ENCODE measurements at regions not wholly inside any gene's neighbourhood (a gene's known extent, or its start where the extent isn't known, plus 50 kb on each side); places are given as distances from the start of the nearest gene placed in this dataset.

DNA sequence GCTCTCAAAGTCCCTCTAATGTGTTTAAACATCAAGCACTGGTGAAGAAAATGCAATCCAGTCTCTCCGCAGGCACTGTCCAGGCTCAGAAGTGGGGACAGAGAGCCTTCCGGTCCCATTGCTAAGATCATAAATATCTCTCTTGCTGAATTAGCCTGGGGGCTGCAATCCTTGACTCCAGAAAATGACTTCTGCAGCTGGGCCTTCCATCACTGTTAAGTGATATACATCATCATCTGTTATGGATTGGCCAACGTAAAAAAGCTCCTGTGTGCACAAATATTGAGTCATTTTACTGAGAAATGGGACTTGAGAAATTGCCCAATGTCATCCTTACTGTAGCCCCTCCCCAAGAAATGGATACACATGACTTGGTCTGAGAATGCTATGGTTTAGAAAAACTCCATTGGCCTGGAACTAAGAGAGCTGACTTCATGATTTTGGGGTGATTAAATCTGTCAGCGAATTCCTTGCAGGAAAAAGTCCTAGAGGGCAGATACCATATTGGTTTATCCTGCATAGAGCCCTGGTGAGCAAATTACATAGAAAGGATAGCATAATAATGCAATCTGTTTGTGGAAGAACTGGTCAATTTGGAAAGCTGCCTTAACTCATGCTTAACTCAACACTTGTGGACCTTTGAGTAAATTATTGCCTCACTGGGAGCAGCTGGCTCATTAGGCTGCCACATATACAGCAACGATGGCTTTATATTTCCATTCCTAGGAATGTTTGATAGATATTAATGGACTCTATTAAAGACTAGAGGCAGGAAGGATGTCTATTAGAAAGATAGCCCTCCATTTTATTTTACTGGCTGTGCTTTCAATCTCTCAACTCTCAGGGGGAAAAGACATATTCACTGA is 346.1 kb downstream of the GBA3 start:
- no peak overlapping the region for H3K27ac ChIP-seq
- ATAC-seq (no peak), DNase-seq (no peak)
- intact Hi-C loops (cut with DNase I) = no loop called here
- TF ChIP-seq, protein P1, sequence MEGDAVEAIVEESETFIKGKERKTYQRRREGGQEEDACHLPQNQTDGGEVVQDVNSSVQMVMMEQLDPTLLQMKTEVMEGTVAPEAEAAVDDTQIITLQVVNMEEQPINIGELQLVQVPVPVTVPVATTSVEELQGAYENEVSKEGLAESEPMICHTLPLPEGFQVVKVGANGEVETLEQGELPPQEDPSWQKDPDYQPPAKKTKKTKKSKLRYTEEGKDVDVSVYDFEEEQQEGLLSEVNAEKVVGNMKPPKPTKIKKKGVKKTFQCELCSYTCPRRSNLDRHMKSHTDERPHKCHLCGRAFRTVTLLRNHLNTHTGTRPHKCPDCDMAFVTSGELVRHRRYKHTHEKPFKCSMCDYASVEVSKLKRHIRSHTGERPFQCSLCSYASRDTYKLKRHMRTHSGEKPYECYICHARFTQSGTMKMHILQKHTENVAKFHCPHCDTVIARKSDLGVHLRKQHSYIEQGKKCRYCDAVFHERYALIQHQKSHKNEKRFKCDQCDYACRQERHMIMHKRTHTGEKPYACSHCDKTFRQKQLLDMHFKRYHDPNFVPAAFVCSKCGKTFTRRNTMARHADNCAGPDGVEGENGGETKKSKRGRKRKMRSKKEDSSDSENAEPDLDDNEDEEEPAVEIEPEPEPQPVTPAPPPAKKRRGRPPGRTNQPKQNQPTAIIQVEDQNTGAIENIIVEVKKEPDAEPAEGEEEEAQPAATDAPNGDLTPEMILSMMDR (IDR thresholded peaks at IDR 0.05) = no peak
- H3K27me3 ChIP-seq (ENCODE audit: insufficient read depth in 3 of 3, low read length in 2 of 3) = no peaks in the 10 kb centered on the region
- no peaks in the 10 kb centered on the region for H3K36me3 ChIP-seq (ENCODE audit: insufficient read depth in 1 of 2, low read depth in 1 of 2)
- H3K4me3 ChIP-seq = no peak overlapping the region
- no peaks in the 10 kb centered on the region for H3K9me3 ChIP-seq
- no peaks in the 10 kb centered on the region for H3K4me1 ChIP-seq
- 54 to 56% (median 54%) methylated on average over 5 of the region's 5 CpGs for WGBS, 3 donors

DNA sequence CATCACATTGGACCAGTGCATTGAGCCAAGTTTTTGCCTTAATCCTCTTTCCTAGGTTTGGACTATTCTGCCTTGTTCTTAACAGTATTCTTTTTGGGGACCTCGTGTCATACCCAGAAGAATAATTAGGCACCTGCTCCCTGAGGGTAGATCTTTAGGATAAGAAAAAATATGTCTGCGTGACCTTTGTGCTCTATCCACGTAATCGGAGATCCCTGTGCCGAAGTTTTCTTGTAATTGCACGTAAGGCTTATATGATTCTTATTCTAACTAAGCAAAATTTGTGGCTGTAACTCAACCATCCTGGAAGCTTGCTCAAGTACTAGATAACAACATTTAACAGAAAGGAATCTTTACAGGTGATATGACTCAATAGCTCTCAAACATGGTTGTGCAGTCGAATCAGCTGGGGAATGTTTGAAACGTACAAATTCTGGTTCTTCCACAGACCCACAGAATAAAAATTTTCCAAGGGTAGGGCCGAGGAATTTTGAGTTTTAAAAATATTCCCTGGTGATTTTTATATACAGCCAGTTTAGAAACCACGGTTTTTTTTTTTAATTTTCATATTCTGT is 344.3 kb downstream of the GBA3 start:
- H3K27ac ChIP-seq = no peak overlapping the region
- TF ChIP-seq, protein P1 (IDR thresholded peaks at IDR 0.05) = no peak
- no peak for ATAC-seq

DNA sequence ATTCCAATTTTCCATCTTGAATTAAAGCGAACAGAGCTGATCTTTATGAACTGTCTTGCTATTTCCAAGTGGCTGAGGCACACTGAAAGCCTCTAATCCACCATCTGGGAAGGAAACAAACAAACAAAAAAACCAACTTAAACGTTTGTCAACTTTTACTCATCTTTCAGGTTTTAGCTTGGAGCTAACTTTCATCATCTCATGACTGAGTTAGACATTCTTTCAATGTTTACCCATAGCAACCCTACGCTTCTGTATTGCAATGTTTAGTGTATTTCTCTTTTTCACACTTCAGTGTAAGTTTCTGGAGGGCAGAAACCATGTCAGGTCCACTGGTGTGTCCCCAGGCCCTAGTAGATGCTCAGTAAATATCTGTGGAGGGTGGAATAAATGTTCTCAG is 343.8 kb downstream of the GBA3 start:
- intact Hi-C loops (cut with DNase I) = no loop called here
- Histone ChIP-seq H3K9me3 (no peaks in the 10 kb centered on the region), H3K4me3 (no peak overlapping the region), H3K36me3 (ENCODE audit: insufficient read depth in 1 of 2, low read depth in 1 of 2) (no peaks in the 10 kb centered on the region), H3K4me1 (no peaks in the 10 kb centered on the region), H3K27ac (no peak overlapping the region), H3K27me3 (ENCODE audit: insufficient read depth in 3 of 3, low read length in 2 of 3) (no peaks in the 10 kb centered on the region)
- TF ChIP-seq, protein P1 (IDR thresholded peaks at IDR 0.05) = no peak
- 67 to 78% (median 73%) methylated on average over 3 of the region's 3 CpGs for WGBS, 3 donors
- ATAC-seq (no peak), DNase-seq (no peak)

More for the DNA sequence above, 344.3 kb downstream of the GBA3 start:
- H3K27me3 ChIP-seq (ENCODE audit: insufficient read depth in 3 of 3, low read length in 2 of 3) = no peaks in the 10 kb centered on the region
- no peaks in the 10 kb centered on the region for H3K4me1 ChIP-seq
- intact Hi-C loops (cut with DNase I) = no loop called here
- no peaks in the 10 kb centered on the region for H3K9me3 ChIP-seq
- no peak overlapping the region for H3K4me3 ChIP-seq
- DNase-seq = no peak
- WGBS, 3 donors = 65 to 70% (median 69%) methylated on average over 10 of the region's 10 CpGs
- no peaks in the 10 kb centered on the region for H3K36me3 ChIP-seq (ENCODE audit: insufficient read depth in 1 of 2, low read depth in 1 of 2)

DNA sequence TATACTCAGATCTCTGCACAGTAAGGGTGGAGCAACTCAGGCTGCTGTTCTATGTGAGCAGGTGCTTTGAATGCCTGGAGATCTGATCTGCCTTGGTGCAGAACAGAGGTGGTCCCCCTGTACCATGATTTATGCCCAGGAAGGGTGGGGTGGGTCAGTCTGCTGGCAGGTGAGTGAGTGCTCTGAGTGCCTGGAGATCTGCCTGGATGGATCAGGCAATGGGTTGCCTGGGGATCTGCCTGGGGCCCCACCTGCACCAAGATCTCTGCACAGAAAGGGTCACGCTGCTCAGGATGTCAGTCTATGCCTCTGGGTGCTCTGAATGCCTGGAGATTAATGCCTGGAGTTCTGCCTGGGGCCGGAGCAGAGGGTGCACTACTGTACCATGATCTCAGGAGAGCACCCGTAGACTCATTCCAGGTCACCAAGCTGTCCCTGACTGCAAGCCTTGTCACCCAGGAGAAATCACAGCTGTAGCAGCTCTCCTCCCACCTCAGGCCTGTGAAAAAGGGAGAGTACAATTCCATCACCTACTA is 342.9 kb downstream of the GBA3 start:
- TF ChIP-seq, protein P1 (IDR thresholded peaks at IDR 0.05) = no peak
- Histone ChIP-seq H3K4me1 (no peaks in the 10 kb centered on the region), H3K27ac (no peak overlapping the region), H3K27me3 (ENCODE audit: insufficient read depth in 3 of 3, low read length in 2 of 3) (no peaks in the 10 kb centered on the region), H3K36me3 (ENCODE audit: insufficient read depth in 1 of 2, low read depth in 1 of 2) (no peaks in the 10 kb centered on the region), H3K9me3 (no peaks in the 10 kb centered on the region), H3K4me3 (no peak overlapping the region)
- 59 to 74% (median 66%) methylated on average over 3 of the region's 3 CpGs for WGBS, 3 donors
- intact Hi-C loops (cut with DNase I) = no loop called here
- ATAC-seq (no peak), DNase-seq (no peak)

Measured in psoas muscle (tissue), 7 donors.